Tibial nerve (tissue), 3 donors: ENCODE measurements at regions not wholly inside any gene's neighbourhood (a gene's known extent, or its start where the extent isn't known, plus 50 kb on each side); places are given as distances from the start of the nearest gene placed in this dataset.

Experiments used
- CTCF ChIP-seq, 5 experiments: fragments of 200-600 bp in 3 of 5; fragments of 450-650 bp in 2 of 5; sonication (generic) in 3 of 5; IDR thresholded peaks; one replicate each; pipeline ENCODE4 v1.5.1; 2016 to 2019; ENCODE audit warnings: antibody characterized with exemption in 5 of 5, mild to moderate bottlenecking in 3 of 5, moderate library complexity in 2 of 5
- POLR2A ChIP-seq, 2 donors: fragments of 450-650 bp; IDR thresholded peaks; one replicate each; pipeline ENCODE4 v1.6.1; 2017; ENCODE audit warnings: antibody characterized with exemption in 2 of 2, mild to moderate bottlenecking in 2 of 2, moderate library complexity in 2 of 2

- TF ChIP-seq POLR2A (IDR thresholded peaks at IDR 0.05): no peak
- no peak for TF ChIP-seq CTCF (IDR thresholded peaks at IDR 0.05)
Measured at GRCh38 chr18:14921547-14921946, 173.6 kb downstream of the ANKRD30B start.
